HG03521 (cell line): ENCODE measurements at regions not wholly inside any gene's neighbourhood (a gene's known extent, or its start where the extent isn't known, plus 50 kb on each side); places are given as distances from the start of the nearest gene placed in this dataset.
"Not testable (repeated sequence)": the region's sequence is repeated elsewhere in the genome, so short reads cannot be mapped to it uniquely, and the experiment has no call there.

Experiments used
- ATAC-seq: cut with Tn5 transposase; IDR thresholded peaks from one replicate; pipeline ENCODE4 v1.9.1; 2021; ENCODE audit warnings: mild to moderate bottlenecking, moderate library complexity; ENCODE audit not compliant: unreplicated experiment

- ATAC-seq, result no peak
Measured at GRCh38 chr2:142509401-142509800, 368.1 kb upstream of the KYNU start.

GRCh38 chr2:142504754-142505153 is 372.7 kb upstream of the KYNU start:
- no peak for ATAC-seq

DNA sequence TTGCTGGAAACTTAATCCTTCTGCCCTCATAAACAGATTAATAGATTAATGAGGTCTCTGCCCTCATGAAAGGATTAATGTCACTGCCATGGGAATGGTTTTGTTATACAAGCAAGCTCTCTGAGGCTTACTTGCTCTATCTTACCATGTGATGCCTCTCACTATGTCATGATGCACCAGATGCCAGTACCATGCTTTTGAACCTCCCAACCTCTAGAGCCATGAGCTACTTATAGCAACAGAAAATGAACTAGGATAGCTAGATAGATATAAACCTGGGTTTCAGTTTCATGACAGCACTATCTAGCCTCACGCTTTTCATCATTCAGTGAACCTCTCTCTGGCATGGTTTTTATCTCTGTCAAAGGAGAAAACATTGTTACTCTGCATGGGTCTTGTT is 371.6 kb upstream of the LRP1B start:
- ATAC-seq, result no peak

- ATAC-seq, result no peak
Measured at GRCh38 chr2:142495141-142495540, 364.3 kb upstream of the LRP1B start.

- ATAC-seq, result not testable (repeated sequence)
Measured at GRCh38 chr2:142489631-142490030, 358.8 kb upstream of the LRP1B start.

DNA sequence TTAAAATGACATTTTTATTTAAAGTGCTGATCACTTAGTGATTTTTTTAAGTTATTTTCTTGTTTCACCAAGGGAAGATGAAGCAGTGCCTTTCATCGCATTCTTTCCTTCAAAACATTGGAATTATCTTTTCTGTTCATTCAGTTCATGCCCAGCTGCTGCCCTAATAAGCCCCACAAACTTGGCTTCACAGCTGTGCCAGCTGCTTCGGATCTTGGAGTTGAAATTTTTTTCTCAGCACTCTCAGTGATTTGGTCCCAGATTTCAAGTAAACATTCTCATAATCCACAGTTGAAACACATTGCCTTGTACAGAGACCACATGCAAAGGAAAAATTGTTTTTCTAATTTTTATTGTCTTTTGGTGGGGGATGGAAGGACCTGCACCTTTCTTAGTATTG is 353.3 kb upstream of the LRP1B start:
- ATAC-seq, result no peak

DNA sequence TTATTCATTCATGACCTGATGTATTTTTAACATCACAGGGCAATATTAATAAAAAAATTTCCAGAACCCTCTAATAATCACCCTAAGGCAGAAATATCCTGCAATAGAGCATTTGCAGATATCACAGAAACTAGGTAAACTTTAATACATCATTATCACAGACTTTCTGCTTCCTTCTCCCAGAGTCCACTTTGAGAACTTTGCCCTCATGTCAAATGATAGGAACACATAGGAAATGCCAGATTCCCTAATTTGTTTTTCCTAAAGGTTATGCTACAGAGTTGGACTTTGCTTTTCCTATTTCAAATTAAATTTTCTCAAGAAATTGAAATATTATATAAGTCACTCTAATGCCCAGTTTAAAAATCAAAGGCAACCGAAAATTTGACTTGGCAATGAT is 352.8 kb upstream of the LRP1B start:
- ATAC-seq, result no peak

- no peak for ATAC-seq
Measured at GRCh38 chr2:142478206-142478605, 347.4 kb upstream of the LRP1B start.

GRCh38 chr2:142472382-142472781 is 341.6 kb upstream of the LRP1B start:
- ATAC-seq, result no peak

DNA sequence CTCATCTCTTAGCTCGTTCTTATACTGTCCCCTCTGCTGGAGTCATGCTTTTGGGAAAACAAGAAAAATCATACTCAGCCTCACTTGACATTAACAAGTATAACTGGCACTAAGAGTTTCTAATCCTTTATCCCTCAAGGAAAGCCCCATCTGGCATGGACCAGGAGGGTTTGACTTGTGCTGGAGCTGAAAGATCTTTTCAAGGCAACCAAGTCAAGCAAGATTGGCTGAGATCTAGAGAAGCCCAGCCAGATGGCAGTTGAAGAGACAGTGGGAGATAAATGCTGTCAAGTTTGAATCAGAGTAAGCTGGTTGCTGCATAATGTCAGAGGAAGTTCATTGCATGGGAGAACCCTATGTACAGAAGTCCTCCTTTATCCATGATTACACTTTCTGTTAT is 336.5 kb upstream of the LRP1B start:
- ATAC-seq, result no peak

DNA sequence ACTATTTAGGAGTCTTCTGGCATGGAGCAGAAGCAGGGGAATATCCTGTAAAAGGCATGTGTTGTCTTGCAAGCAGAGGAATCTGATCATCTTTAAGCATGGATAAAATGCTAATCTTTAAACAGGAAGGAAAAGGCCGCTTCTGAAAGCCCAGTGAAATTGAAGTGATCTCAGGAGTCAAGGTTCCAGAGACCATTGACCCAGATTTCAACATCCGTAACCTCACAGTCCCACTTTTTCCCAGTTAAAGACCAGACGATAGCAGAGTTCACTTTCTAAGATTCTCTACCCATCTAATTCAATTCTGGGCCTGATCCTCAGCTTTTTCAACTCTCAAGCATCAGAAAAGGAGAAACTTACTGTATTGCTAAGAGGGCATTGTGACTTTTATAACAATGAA is 332.2 kb upstream of the LRP1B start:
- no peak for ATAC-seq

GRCh38 chr2:142462306-142462705 is 331.5 kb upstream of the LRP1B start:
- ATAC-seq, result no peak

GRCh38 chr2:142445551-142446072 is 314.8 kb upstream of the LRP1B start:
- ATAC-seq, result no peak

DNA sequence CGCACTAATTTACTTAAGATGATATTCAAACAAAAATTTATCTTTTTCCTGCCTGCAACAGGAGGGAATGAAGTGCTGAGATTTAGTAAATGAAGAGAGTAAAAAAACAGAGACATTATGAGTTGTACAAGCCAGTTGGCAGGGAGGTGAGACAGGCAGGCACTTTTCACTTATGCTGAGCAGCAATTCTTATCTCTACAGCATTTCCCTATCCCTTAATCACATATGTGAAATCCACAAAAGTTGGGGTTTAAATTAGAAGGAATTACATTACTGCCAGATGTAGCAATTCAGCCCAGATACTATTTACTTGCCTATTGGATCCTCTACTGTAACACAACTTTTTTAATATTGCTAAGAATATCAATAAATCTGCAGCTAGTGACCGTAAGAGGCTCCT is 314.2 kb upstream of the LRP1B start:
- ATAC-seq, result no peak

DNA sequence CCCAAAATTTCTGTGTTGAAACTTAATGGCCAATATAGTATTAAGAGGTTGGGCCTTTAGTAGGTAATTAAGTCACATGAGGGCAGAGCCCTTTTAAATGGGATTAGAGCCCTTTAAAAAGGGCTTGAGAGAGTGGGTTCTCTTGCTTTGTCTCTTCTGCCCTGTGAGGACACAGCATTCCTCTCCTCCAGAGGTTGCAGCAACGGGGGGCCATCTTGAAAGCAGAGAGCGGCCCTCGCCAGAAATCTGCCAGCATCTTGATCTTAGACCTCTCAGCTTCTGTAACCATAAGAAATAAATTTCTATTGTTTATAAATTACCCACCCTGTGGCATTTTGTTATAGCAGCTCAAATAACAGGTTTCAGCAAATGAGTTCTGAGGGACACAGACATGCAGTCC is 305.0 kb upstream of the LRP1B start:
- ATAC-seq, result no peak

DNA sequence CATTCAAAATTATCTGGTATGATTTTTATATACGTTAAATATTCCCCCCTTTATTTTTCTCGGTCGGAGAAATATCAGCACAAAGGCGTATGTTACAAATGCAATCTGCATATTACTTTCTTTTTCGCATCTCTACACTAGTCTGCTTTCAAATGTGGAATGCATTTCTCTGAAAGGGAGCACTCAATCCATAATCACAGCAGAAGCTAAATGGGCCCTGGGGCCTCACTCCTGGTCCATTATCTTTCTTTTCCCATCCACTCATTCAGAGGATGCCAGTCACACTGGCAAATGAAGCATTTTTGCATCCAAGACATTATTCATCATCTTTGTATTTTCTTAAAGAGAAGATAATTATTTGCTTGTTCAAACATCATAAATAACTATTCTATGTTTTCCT is 295.2 kb upstream of the LRP1B start:
- no peak for ATAC-seq

GRCh38 chr2:142425551-142425950 is 294.7 kb upstream of the LRP1B start:
- ATAC-seq, result no peak

DNA sequence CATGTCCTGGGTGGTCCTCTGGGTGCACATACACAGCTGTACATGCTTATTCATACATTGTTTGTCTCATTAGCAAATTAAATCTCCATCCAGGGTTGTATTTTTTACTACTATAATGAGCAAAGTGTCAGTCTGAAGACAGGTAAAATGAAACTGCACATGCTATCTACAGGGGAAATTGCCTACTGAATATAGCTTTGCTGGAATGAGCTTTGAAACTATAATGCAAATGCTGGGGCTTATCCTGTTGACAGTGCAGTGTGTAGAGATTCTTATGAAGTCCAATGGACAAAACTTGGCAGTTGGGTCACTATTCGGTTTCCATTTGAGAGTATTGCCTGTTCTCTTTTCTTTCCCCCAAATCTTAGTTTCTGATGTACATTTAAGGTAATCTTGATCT is 292.8 kb upstream of the LRP1B start:
- ATAC-seq, result no peak

DNA sequence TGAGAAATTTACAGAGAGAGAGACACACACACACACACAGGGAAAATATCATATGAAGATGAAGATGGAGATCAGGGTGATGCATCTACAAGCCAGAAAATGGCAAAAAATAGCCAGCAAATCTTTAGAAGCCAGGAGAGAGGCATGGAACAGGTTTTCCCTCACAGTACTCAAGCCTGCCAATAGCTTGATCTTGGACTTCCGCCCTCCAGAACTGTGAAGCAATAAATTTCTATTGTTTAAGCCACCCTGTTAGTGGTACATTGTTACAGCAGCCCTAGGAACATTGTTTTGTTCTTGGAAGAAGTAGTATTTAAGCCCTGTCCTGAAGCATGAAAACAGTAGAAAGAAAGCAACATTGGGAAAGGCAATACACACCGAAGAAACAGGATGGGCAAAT is 292.0 kb upstream of the LRP1B start:
- no peak for ATAC-seq

GRCh38 chr2:142422041-142422440 is 291.2 kb upstream of the LRP1B start:
- no peak for ATAC-seq

DNA sequence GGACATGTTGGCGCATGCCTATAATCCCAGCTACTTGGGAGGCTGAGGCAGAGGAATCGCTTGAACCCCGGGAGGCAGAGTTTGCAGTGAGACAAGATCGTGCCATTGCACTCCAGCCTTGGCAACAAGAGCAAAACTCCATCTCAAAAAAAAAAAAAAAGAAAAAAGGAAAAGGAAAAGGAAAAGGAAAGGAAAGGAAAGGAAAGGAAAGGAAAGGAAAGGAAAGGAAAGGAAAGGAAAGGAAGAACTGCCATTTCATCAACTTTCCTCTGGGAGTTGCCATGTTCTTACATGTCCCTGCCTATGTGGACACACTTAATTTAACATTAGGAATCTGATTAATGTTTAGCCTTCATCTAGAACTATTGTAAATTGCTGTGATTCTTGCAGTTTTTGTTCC is 287.9 kb upstream of the LRP1B start:
- ATAC-seq, result not testable (repeated sequence)

DNA sequence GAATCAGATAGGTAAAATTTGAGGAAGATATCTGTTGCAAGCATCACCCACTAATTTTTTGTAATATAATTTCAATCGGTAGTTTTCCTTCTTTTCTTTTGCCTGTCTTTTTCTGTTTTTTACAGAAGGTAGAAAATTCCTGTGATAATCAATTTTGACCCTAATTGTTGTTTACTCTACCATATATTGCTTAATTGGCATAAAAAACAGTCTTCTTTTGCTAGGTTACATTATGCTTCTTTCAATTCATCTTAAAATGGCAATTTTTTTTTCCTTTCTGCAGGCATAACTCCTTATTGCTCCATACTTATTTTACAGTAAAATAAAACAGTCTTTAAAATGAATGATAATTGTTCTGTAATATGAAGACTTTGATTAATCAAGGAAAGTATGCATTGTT is 286.2 kb upstream of the LRP1B start:
- no peak for ATAC-seq

DNA sequence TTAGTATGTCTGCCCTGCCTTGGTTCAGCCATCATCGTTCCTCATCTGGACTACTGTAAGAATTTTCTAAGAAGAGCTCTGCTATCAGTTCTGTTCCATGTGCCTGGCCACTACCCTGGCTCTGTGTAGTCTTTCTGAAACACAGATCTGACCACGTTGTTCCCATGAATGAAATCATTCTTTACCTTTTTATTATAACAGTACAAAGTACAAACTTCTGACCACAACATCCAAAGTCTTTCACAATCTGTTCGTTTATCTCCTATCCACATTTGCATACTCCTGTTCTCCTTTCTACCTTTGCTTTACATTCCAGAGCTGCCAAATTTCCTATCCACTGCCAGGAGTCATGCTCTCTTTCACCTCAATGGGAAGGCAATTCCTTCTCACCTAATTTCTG is 284.6 kb upstream of the LRP1B start:
- ATAC-seq, result no peak

DNA sequence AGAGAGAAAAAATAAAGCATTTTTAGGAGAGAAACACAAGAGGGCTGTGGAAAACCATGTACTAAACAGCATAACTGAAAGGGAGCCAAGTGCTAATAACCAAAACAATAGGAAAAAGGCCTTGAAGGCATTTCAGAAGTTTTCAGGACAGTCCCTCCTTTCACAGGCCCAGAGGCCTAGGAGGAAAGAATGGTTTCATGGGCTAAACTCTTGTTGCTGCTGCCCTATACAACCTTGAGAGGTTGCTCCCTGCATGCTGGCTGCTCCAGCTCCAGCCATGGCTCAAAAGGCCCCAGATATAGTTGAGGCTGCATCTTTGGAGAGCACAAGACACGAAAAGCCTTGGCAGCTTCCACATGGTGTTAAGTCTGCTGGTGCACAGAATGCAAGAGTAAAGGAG is 267.4 kb upstream of the LRP1B start:
- no peak for ATAC-seq
